K562 (cell line): ENCODE measurements at regions not wholly inside any gene's neighbourhood (a gene's known extent, or its start where the extent isn't known, plus 50 kb on each side); places are given as distances from the start of the nearest gene placed in this dataset.

Experiments
- ATAC-seq: fragments of 200-7000 bp; cut with Tn5 transposase; 3 replicates; pipeline ENCODE4 v1.9.1; 2020; ENCODE audit warnings: moderate library complexity
- BruUV-seq: library from RNA; stranded (reverse); fragments of 400-500 nt; replicated peaks from 2 replicates; lab custom pipeline; 2021; lab: Mats Ljungman, UMichigan
- CTCF ChIA-PET: fragments of 300-600 bp; formaldehyde crosslinking; extraction: SDS; loops from one replicate; lab custom pipeline; 2021; ENCODE audit warnings: low intra/inter-chr PET ratio; lab: Yijun Ruan, JAX
- POLR2A ChIA-PET: fragments of 300-600, 350-650 bp; sonication (Branson Sonifier 250); formaldehyde crosslinking; extraction: SDS; loops from one replicate; lab custom pipeline; 2021; ENCODE audit warnings: antibody characterized with exemption, inconsistent platforms; lab: Yijun Ruan, JAX
- DNase-seq, 4 experiments: peaks; one replicate each; pipeline versions ENCODE4 v3.0.0 to v3.0.0-alpha.2; 2011 to 2018; ENCODE audit warnings: low spot score in 3 of 4, mixed read lengths in 3 of 4; ENCODE audit errors: extremely low read depth in 1 of 4
- FAIRE-seq: peaks from 2 replicates; lab custom pipeline; 2011; peaks lifted over from hg19 to GRCh38; lab: Jason Lieb, UNC
- H2AFZ ChIP-seq: 2 replicates; pipeline ENCODE4 v1.6.0; 2011; ENCODE audit warnings: low read depth, low read length, control low read depth, inconsistent platforms
- H3K27ac ChIP-seq: fragments of 200-600 bp; 3 replicates; pipeline ENCODE4 v1.8.0; 2011; ENCODE audit warnings: low read depth, mild to moderate bottlenecking, control low read depth, inconsistent platforms, low read length, moderate library complexity, mixed read lengths; ENCODE audit errors: extremely low read depth
- H3K27me3 ChIP-seq, 2 experiments: fragments of 300-600 bp in 1 of 2; 2 replicates in 1 of 2; 3 replicates in 1 of 2; pipeline versions ENCODE4 v1.6.0 to v1.8.0; 2011; ENCODE audit warnings: inconsistent platforms in 2 of 2, low read length in 2 of 2, mild to moderate bottlenecking in 1 of 2, mixed read lengths in 1 of 2, moderate library complexity in 1 of 2; ENCODE audit not compliant: control insufficient read depth in 2 of 2, insufficient read depth in 2 of 2
- H3K36me3 ChIP-seq: fragments of 300-600 bp; 3 replicates; pipeline ENCODE4 v1.8.0; 2011; ENCODE audit warnings: mild to moderate bottlenecking, low read length, inconsistent platforms; ENCODE audit not compliant: control insufficient read depth, insufficient read depth
- H3K4me1 ChIP-seq, 2 experiments: fragments of 200-600 bp in 1 of 2; replicated peaks in 1 of 2; 2 replicates in 1 of 2; 3 replicates in 1 of 2; pipeline versions ENCODE4 v1.5.1 to v1.8.0; 2011; ENCODE audit warnings: inconsistent platforms in 2 of 2, low read length in 2 of 2, mild to moderate bottlenecking in 1 of 2, mixed read lengths in 1 of 2, moderate library complexity in 1 of 2; ENCODE audit not compliant: control insufficient read depth in 2 of 2, insufficient read depth in 2 of 2
- H3K4me2 ChIP-seq: 2 replicates; pipeline ENCODE4 v1.6.1; 2011; ENCODE audit warnings: low read length, control low read depth, inconsistent platforms, mixed read lengths; ENCODE audit not compliant: insufficient read depth
- H3K4me3 ChIP-seq: fragments of 200-600 bp; sonication (generic), shearing (Covaris generic); 2 replicates; pipeline ENCODE4 v1.5.1; 2016; ENCODE audit warnings: control low read depth, inconsistent platforms
- H3K79me2 ChIP-seq: fragments of 200-600 bp; 3 replicates; pipeline ENCODE4 v1.8.0; 2011; ENCODE audit warnings: low read length, inconsistent platforms; ENCODE audit not compliant: control insufficient read depth, insufficient read depth
- H3K9ac ChIP-seq, 2 experiments: 2 replicates each; pipeline versions ENCODE4 v1.6.0 to v1.6.1; 2011; ENCODE audit warnings: low read depth in 2 of 2, low read length in 2 of 2, control low read depth in 1 of 2, inconsistent platforms in 1 of 2, mild to moderate bottlenecking in 1 of 2, mixed read lengths in 1 of 2; ENCODE audit not compliant: insufficient read depth in 1 of 2
- H3K9me1 ChIP-seq: one replicate; pipeline ENCODE4 v1.6.0; 2011; ENCODE audit warnings: inconsistent platforms, mild to moderate bottlenecking, low read length, moderate library complexity; ENCODE audit not compliant: control insufficient read depth, insufficient read depth
- H3K9me3 ChIP-seq: replicated peaks from 2 replicates; pipeline ENCODE4 v1.5.1; 2011; ENCODE audit warnings: low read depth, low read length, inconsistent platforms; ENCODE audit not compliant: control insufficient read depth, insufficient read depth
- H4K20me1 ChIP-seq: replicated peaks from 2 replicates; pipeline ENCODE4 v1.6.1; 2011; ENCODE audit warnings: low read length, inconsistent platforms, mixed read lengths; ENCODE audit not compliant: control insufficient read depth, insufficient read depth
- NFYB ChIP-seq: IDR thresholded peaks from 2 replicates; pipeline ENCODE4 v1.6.1; 2011; ENCODE audit warnings: mild to moderate bottlenecking, moderate library complexity; ENCODE audit not compliant: insufficient read length; ENCODE audit errors: extremely low read depth
- ZNF324 ChIP-seq: fragments of 250-450 bp; sonication (Bioruptor Pico); IDR thresholded peaks from 2 replicates; pipeline ENCODE4 v1.4.0; 2020; ENCODE audit warnings: mild to moderate bottlenecking
- ZNF699 ChIP-seq: fragments of 250-450 bp; sonication (Bioruptor Pico); IDR thresholded peaks from 2 replicates; pipeline ENCODE4 v1.8.0; 2021; ENCODE audit warnings: mild to moderate bottlenecking, moderate library complexity; ENCODE audit not compliant: insufficient replicate concordance
- WGBS: fragments of 100-300 bp; shearing (Covaris generic); methylation state at CpG from one replicate; pipeline ENCODE4 v1.1.6; 2016; ENCODE audit warnings: low coverage, mixed read lengths; ENCODE audit not compliant: insufficient coverage; ENCODE audit errors: missing lambda C conversion rate; 5-methylcytosine and 5-hydroxymethylcytosine counted together
- in situ Hi-C: fragments of 300-500 bp; cut with MboI; formaldehyde crosslinking; loops from 4 replicates; pipeline ENCODE4 v1.15.0; 2018; ENCODE audit warnings: inconsistent platforms, mixed read lengths
- intact Hi-C: fragments of 100-400 bp; cut with micrococcal nuclease; formaldehyde crosslinking; loops from 2 replicates; pipeline ENCODE4 v1.14.2; 2022
- TF ChIP-seq, protein P1 (sequence below): fragments of 450-650 bp; formaldehyde crosslinking; IDR thresholded peaks from 2 replicates; pipeline ENCODE4 v1.4.0; 2022; ENCODE audit warnings: missing genetic modification characterization
- TF ChIP-seq, protein P2 (sequence below): fragments of 450-650 bp; formaldehyde crosslinking; IDR thresholded peaks from 2 replicates; pipeline ENCODE4 v1.4.0; 2020; ENCODE audit warnings: mild to moderate bottlenecking, moderate library complexity
- TF ChIP-seq, protein P3 (sequence below): fragments of 450-650 bp; formaldehyde crosslinking; IDR thresholded peaks from 2 replicates; pipeline ENCODE4 v1.4.0; 2020; ENCODE audit warnings: mild to moderate bottlenecking, moderate library complexity

DNA sequence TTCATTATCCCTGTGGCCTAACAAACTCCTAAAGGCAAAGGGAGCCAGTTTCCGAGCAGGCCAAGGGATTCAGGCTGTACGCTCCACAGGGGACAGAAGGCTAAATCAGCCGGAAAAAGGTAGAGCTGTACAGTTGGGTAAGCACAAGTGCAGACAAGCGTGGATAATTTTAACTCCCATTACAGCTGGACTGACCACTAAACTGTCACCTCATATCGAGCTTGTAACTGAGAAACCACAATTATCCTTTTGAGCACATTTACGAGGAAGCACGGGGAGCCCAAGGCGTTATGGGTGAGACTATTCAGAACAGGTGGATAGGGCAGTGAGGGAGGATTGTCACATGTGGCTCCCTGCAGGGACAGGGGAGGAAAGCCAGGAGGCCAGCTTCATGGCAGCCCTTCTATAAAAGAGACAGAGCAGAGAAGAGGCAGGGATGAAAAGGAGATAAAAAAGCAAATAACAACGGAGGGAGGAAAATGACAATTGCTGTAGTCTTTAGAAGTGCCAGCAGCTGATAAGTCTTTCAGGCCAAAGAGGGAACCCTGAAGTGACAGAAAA lies 288.0 kb downstream of the FGFR2 start:
- POLR2A ChIA-PET = no interaction called here
- no TSS peak for BruUV-seq
- Histone ChIP-seq H3K4me1 (no peaks in the 10 kb centered on the region), H2AFZ (no peak overlapping the region), H3K9ac (no peak overlapping the region), H3K79me2 (no peaks in the 10 kb centered on the region), H3K9me3 (no peaks in the 10 kb centered on the region), H3K4me3 (no peak overlapping the region), H3K36me3 (no peaks in the 10 kb centered on the region), H3K27ac (no peak overlapping the region), H3K4me2 (no peak overlapping the region), H4K20me1 (no peaks in the 10 kb centered on the region; the same call in 1 of the 2 replicates), H3K9me1 (no peaks in the 10 kb centered on the region), H3K27me3 (no peaks in the 10 kb centered on the region)
- WGBS = 1% methylated on average over 9 of the region's 9 CpGs
- FAIRE-seq (no peak), ATAC-seq (no peak), DNase-seq (no peak)
- in situ Hi-C loops = no loop called here
- intact Hi-C loops = no loop called here
- TF ChIP-seq NFYB (no peak), ZNF324 (no peak), ZNF699 (CRISPR knock-in tag) (no peak)
- TF ChIP-seq, protein P1, sequence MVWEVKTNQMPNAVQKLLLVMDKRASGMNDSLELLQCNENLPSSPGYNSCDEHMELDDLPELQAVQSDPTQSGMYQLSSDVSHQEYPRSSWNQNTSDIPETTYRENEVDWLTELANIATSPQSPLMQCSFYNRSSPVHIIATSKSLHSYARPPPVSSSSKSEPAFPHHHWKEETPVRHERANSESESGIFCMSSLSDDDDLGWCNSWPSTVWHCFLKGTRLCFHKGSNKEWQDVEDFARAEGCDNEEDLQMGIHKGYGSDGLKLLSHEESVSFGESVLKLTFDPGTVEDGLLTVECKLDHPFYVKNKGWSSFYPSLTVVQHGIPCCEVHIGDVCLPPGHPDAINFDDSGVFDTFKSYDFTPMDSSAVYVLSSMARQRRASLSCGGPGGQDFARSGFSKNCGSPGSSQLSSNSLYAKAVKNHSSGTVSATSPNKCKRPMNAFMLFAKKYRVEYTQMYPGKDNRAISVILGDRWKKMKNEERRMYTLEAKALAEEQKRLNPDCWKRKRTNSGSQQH (CRISPR knock-in tag) = no peak
- TF ChIP-seq, protein P2, sequence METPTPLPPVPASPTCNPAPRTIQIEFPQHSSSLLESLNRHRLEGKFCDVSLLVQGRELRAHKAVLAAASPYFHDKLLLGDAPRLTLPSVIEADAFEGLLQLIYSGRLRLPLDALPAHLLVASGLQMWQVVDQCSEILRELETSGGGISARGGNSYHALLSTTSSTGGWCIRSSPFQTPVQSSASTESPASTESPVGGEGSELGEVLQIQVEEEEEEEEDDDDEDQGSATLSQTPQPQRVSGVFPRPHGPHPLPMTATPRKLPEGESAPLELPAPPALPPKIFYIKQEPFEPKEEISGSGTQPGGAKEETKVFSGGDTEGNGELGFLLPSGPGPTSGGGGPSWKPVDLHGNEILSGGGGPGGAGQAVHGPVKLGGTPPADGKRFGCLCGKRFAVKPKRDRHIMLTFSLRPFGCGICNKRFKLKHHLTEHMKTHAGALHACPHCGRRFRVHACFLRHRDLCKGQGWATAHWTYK = no peak
- TF ChIP-seq, protein P3, sequence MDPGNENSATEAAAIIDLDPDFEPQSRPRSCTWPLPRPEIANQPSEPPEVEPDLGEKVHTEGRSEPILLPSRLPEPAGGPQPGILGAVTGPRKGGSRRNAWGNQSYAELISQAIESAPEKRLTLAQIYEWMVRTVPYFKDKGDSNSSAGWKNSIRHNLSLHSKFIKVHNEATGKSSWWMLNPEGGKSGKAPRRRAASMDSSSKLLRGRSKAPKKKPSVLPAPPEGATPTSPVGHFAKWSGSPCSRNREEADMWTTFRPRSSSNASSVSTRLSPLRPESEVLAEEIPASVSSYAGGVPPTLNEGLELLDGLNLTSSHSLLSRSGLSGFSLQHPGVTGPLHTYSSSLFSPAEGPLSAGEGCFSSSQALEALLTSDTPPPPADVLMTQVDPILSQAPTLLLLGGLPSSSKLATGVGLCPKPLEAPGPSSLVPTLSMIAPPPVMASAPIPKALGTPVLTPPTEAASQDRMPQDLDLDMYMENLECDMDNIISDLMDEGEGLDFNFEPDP (CRISPR knock-in tag) = no peak
- CTCF ChIA-PET = no interaction called here
